HepG2 (cell line): ENCODE measurements at regions not wholly inside any gene's neighbourhood (a gene's known extent, or its start where the extent isn't known, plus 50 kb on each side); places are given as distances from the start of the nearest gene placed in this dataset.

Source experiments
- ATAC-seq: fragments of 200-7000 bp; cut with Tn5 transposase; 3 replicates; pipeline ENCODE4 v1.9.1; 2020; ENCODE audit warnings: mild to moderate bottlenecking, moderate library complexity
- BruUV-seq: library from RNA; stranded (reverse); fragments of 400-500 nt; replicated peaks from 2 replicates; lab custom pipeline; 2021; lab: Mats Ljungman, UMichigan
- CTCF ChIA-PET: fragments of 300-600 bp; formaldehyde crosslinking; extraction: SDS; loops from one replicate; lab custom pipeline; 2021; ENCODE audit warnings: low total read pairs, inconsistent platforms, low intra/inter-chr PET ratio; lab: Yijun Ruan, JAX
- POLR2A ChIA-PET: fragments of 350-600 bp; sonication (Branson Sonifier 250); formaldehyde crosslinking; loops from one replicate; lab custom pipeline; 2020; ENCODE audit warnings: antibody characterized with exemption, inconsistent platforms; lab: Yijun Ruan, JAX
- DNase-seq: peaks from one replicate; pipeline ENCODE4 v3.0.0-alpha.2; 2015; ENCODE audit warnings: low spot score
- FAIRE-seq: peaks from 3 replicates; lab custom pipeline; 2011; peaks lifted over from hg19 to GRCh38; lab: Jason Lieb, UNC
- H2AFZ ChIP-seq: one replicate; pipeline ENCODE4 v1.6.1; 2011; ENCODE audit warnings: low read length, inconsistent platforms
- H3K27ac ChIP-seq: fragments of 300-600 bp; 3 replicates; pipeline ENCODE4 v1.8.0; 2011; ENCODE audit warnings: mixed run types, mild to moderate bottlenecking, mixed read lengths, low read length, inconsistent platforms; ENCODE audit not compliant: insufficient read depth; ENCODE audit errors: extremely low read length
- H3K27me3 ChIP-seq, 2 experiments: fragments of 200-600 bp in 1 of 2; 2 replicates in 1 of 2; 3 replicates in 1 of 2; pipeline versions ENCODE4 v1.6.0 to v1.8.0; 2011; ENCODE audit warnings: low read length in 2 of 2, mild to moderate bottlenecking in 2 of 2, moderate library complexity in 2 of 2, inconsistent platforms in 1 of 2; ENCODE audit not compliant: insufficient read depth in 2 of 2, control insufficient read depth in 1 of 2
- H3K36me3 ChIP-seq, 2 experiments: fragments of 200-600 bp in 1 of 2; replicated peaks in 1 of 2; 2 replicates in 1 of 2; 3 replicates in 1 of 2; pipeline versions ENCODE4 v1.5.1 to v1.8.0; 2011; ENCODE audit warnings: low read length in 2 of 2, inconsistent platforms in 1 of 2; ENCODE audit not compliant: insufficient read depth in 2 of 2, control insufficient read depth in 1 of 2
- H3K4me1 ChIP-seq: 2 replicates; pipeline ENCODE4 v1.5.1; 2012; ENCODE audit warnings: low read length, inconsistent platforms; ENCODE audit not compliant: insufficient read depth
- H3K4me2 ChIP-seq: 2 replicates; pipeline ENCODE4 v1.6.0; 2011; ENCODE audit warnings: low read depth, low read length, inconsistent platforms
- H3K4me3 ChIP-seq, 3 experiments: fragments of 200-600 bp in 1 of 3; sonication (generic), shearing (Covaris generic) in 1 of 3; replicated peaks in 1 of 3; 2 replicates each; pipeline ENCODE4 v1.5.1; 2011 to 2016; ENCODE audit warnings: low read length in 3 of 3, inconsistent platforms in 2 of 3, low read depth in 2 of 3, mild to moderate bottlenecking in 2 of 3, control low read depth in 1 of 3, mixed read lengths in 1 of 3; ENCODE audit not compliant: insufficient read depth in 1 of 3
- H3K79me2 ChIP-seq: one replicate; pipeline ENCODE4 v1.6.1; 2011; ENCODE audit warnings: low read length, inconsistent platforms; ENCODE audit not compliant: insufficient read depth
- H3K9ac ChIP-seq: 2 replicates; pipeline ENCODE4 v1.6.0; 2011; ENCODE audit warnings: mild to moderate bottlenecking, low read depth, low read length, inconsistent platforms; ENCODE audit not compliant: insufficient read depth
- H3K9me3 ChIP-seq: 2 replicates; pipeline ENCODE4 v1.5.1; 2012; ENCODE audit warnings: mild to moderate bottlenecking, low read length
- H4K20me1 ChIP-seq: 2 replicates; pipeline ENCODE4 v1.6.0; 2011; ENCODE audit warnings: inconsistent platforms, mild to moderate bottlenecking, low read length, moderate library complexity; ENCODE audit not compliant: insufficient read depth
- HOXA5 ChIP-seq: sonication (generic); formaldehyde crosslinking; IDR thresholded peaks from 2 replicates; pipeline ENCODE4 v1.4.0; 2020; ENCODE audit warnings: missing genetic modification reagents
- SRY ChIP-seq: sonication (generic); formaldehyde crosslinking; IDR thresholded peaks from 2 replicates; pipeline ENCODE4 v1.8.0; 2022; ENCODE audit warnings: mild to moderate bottlenecking, missing genetic modification reagents
- ZNF160 ChIP-seq: sonication (generic); formaldehyde crosslinking; IDR thresholded peaks from 2 replicates; pipeline ENCODE4 v1.8.0; 2022; ENCODE audit warnings: mild to moderate bottlenecking, inconsistent platforms, missing genetic modification reagents
- ZNF292 ChIP-seq: sonication (generic); formaldehyde crosslinking; IDR thresholded peaks from 2 replicates; pipeline ENCODE4 v1.8.1; 2022; ENCODE audit warnings: mild to moderate bottlenecking, low read depth, missing genetic modification reagents, borderline replicate concordance
- ZNF367 ChIP-seq: sonication (generic); formaldehyde crosslinking; IDR thresholded peaks from 2 replicates; pipeline ENCODE4 v1.4.0; 2020; ENCODE audit warnings: missing genetic modification reagents, borderline replicate concordance
- WGBS: methylation state at CpG from one replicate; pipeline ENCODE4 v1.1.6; 2017; ENCODE audit warnings: low lambda C conversion rate; 5-methylcytosine and 5-hydroxymethylcytosine counted together
- in situ Hi-C: cut with HindIII; loops from 2 replicates; pipeline ENCODE4 v1.10.0; 2017; ENCODE audit warnings: low pct_unique_long_range_greater_than_20kb; ENCODE audit not compliant: extremely low pct_ligation_motif_present
- intact Hi-C: fragments of 100-400 bp; cut with micrococcal nuclease; formaldehyde crosslinking; loops from one replicate; pipeline ENCODE4 v1.10.0; 2022; ENCODE audit not compliant: unreplicated experiment
- TF ChIP-seq, protein P1 (sequence below): sonication (generic); formaldehyde crosslinking; IDR thresholded peaks from 2 replicates; pipeline ENCODE4 v1.4.0; 2020; ENCODE audit warnings: missing genetic modification reagents, borderline replicate concordance
- TF ChIP-seq, protein P2 (sequence below): sonication (generic); formaldehyde crosslinking; IDR thresholded peaks from 2 replicates; pipeline ENCODE4 v1.8.0; 2022; ENCODE audit warnings: mild to moderate bottlenecking, missing genetic modification reagents, moderate library complexity
- TF ChIP-seq, protein P3 (sequence below), 2 experiments: sonication (generic) in 1 of 2; formaldehyde crosslinking in 1 of 2; IDR thresholded peaks; 2 replicates each; pipeline versions ENCODE4 v1.4.0 to v1.6.1; 2018 to 2020; ENCODE audit warnings: missing genetic modification reagents in 2 of 2, borderline replicate concordance in 1 of 2, low read depth in 1 of 2, mild to moderate bottlenecking in 1 of 2, missing biosample characterization in 1 of 2
- TF ChIP-seq, protein P4 (sequence below): sonication (generic); formaldehyde crosslinking; IDR thresholded peaks from 2 replicates; pipeline ENCODE4 v1.8.1; 2023; ENCODE audit warnings: mild to moderate bottlenecking, missing genetic modification reagents
- TF ChIP-seq, protein P5 (sequence below): IDR thresholded peaks from 2 replicates; pipeline ENCODE4 v1.6.1; 2016
- TF ChIP-seq, protein P6 (sequence below): sonication (generic); formaldehyde crosslinking; IDR thresholded peaks from 2 replicates; pipeline ENCODE4 v1.8.1; 2022; ENCODE audit warnings: low read depth, mild to moderate bottlenecking, missing genetic modification reagents

DNA sequence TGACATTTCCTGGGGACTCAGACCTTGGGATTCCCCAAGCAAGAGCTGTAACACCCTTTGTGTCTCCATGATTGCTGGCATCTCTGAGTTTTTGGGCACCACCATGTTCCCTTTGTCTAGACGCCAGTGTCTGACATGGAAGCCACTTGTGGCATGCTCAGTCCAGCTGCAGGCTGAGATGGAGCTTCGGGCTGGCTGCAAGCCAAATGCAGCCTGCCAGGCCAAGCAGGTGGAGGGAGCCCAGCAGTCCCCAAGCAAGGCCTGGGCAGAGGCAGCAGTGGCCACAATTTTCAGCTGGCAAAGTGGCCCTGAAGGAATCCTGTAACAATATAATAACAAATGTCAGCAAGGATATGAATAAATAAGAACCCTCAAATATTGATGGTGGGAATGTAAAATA is 86.2 kb upstream of the ABCB5 start:
- intact Hi-C loops = no loop called here
- ChIA-PET CTCF (no interaction called here), POLR2A (no interaction called here)
- no peaks in the 10 kb centered on the region for H3K27me3 ChIP-seq
- WGBS = 33% methylated on average over 1 of the region's 2 CpGs
- H4K20me1 ChIP-seq = no peaks in the 10 kb centered on the region
- no peaks in the 10 kb centered on the region for H3K4me1 ChIP-seq
- FAIRE-seq (no peak), DNase-seq (no peak), ATAC-seq (no peak)
- no peak overlapping the region for H3K27ac ChIP-seq
- H2AFZ ChIP-seq = no peak overlapping the region
- no peaks in the 10 kb centered on the region for H3K9me3 ChIP-seq
- H3K36me3 ChIP-seq = no peaks in the 10 kb centered on the region
- in situ Hi-C loops = no loop called here
- H3K4me3 ChIP-seq = no peak overlapping the region
- H3K79me2 ChIP-seq = no peaks in the 10 kb centered on the region
- no peak overlapping the region for H3K9ac ChIP-seq
- no peak overlapping the region for H3K4me2 ChIP-seq
- no TSS peak for BruUV-seq
- no peak for TF ChIP-seq ZNF292 (CRISPR knock-in tag)
- no peak for TF ChIP-seq ZNF367 (CRISPR knock-in tag)
- TF ChIP-seq, protein P1, sequence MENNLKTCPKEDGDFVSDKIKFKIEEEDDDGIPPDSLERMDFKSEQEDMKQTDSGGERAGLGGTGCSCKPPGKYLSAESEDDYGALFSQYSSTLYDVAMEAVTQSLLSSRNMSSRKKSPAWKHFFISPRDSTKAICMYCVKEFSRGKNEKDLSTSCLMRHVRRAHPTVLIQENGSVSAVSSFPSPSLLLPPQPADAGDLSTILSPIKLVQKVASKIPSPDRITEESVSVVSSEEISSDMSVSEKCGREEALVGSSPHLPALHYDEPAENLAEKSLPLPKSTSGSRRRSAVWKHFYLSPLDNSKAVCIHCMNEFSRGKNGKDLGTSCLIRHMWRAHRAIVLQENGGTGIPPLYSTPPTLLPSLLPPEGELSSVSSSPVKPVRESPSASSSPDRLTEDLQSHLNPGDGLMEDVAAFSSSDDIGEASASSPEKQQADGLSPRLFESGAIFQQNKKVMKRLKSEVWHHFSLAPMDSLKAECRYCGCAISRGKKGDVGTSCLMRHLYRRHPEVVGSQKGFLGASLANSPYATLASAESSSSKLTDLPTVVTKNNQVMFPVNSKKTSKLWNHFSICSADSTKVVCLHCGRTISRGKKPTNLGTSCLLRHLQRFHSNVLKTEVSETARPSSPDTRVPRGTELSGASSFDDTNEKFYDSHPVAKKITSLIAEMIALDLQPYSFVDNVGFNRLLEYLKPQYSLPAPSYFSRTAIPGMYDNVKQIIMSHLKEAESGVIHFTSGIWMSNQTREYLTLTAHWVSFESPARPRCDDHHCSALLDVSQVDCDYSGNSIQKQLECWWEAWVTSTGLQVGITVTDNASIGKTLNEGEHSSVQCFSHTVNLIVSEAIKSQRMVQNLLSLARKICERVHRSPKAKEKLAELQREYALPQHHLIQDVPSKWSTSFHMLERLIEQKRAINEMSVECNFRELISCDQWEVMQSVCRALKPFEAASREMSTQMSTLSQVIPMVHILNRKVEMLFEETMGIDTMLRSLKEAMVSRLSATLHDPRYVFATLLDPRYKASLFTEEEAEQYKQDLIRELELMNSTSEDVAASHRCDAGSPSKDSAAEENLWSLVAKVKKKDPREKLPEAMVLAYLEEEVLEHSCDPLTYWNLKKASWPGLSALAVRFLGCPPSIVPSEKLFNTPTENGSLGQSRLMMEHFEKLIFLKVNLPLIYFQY (CRISPR knock-in tag) = no peak
- no peak for TF ChIP-seq ZNF160
- TF ChIP-seq HOXA5 (CRISPR knock-in tag) = no peak
- TF ChIP-seq, protein P2, sequence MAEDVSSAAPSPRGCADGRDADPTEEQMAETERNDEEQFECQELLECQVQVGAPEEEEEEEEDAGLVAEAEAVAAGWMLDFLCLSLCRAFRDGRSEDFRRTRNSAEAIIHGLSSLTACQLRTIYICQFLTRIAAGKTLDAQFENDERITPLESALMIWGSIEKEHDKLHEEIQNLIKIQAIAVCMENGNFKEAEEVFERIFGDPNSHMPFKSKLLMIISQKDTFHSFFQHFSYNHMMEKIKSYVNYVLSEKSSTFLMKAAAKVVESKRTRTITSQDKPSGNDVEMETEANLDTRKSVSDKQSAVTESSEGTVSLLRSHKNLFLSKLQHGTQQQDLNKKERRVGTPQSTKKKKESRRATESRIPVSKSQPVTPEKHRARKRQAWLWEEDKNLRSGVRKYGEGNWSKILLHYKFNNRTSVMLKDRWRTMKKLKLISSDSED (CRISPR knock-in tag) = no peak
- TF ChIP-seq, protein P3, sequence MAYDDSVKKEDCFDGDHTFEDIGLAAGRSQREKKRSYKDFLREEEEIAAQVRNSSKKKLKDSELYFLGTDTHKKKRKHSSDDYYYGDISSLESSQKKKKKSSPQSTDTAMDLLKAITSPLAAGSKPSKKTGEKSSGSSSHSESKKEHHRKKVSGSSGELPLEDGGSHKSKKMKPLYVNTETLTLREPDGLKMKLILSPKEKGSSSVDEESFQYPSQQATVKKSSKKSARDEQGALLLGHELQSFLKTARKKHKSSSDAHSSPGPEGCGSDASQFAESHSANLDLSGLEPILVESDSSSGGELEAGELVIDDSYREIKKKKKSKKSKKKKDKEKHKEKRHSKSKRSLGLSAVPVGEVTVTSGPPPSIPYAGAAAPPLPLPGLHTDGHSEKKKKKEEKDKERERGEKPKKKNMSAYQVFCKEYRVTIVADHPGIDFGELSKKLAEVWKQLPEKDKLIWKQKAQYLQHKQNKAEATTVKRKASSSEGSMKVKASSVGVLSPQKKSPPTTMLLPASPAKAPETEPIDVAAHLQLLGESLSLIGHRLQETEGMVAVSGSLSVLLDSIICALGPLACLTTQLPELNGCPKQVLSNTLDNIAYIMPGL (CRISPR knock-in tag; IDR thresholded peaks at IDR 0.05; ENCODE audit: borderline replicate concordance in 1 of 2, low read depth in 1 of 2) = no peak
- TF ChIP-seq, protein P4, sequence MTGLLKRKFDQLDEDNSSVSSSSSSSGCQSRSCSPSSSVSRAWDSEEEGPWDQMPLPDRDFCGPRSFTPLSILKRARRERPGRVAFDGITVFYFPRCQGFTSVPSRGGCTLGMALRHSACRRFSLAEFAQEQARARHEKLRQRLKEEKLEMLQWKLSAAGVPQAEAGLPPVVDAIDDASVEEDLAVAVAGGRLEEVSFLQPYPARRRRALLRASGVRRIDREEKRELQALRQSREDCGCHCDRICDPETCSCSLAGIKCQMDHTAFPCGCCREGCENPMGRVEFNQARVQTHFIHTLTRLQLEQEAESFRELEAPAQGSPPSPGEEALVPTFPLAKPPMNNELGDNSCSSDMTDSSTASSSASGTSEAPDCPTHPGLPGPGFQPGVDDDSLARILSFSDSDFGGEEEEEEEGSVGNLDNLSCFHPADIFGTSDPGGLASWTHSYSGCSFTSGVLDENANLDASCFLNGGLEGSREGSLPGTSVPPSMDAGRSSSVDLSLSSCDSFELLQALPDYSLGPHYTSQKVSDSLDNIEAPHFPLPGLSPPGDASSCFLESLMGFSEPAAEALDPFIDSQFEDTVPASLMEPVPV (CRISPR knock-in tag) = no peak
- TF ChIP-seq, protein P5, sequence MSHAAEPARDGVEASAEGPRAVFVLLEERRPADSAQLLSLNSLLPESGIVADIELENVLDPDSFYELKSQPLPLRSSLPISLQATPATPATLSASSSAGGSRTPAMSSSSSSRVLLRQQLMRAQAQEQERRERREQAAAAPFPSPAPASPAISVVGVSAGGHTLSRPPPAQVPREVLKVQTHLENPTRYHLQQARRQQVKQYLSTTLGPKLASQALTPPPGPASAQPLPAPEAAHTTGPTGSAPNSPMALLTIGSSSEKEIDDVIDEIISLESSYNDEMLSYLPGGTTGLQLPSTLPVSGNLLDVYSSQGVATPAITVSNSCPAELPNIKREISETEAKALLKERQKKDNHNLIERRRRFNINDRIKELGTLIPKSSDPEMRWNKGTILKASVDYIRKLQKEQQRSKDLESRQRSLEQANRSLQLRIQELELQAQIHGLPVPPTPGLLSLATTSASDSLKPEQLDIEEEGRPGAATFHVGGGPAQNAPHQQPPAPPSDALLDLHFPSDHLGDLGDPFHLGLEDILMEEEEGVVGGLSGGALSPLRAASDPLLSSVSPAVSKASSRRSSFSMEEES (CRISPR knock-in tag) = no peak
- TF ChIP-seq SRY = no peak
- TF ChIP-seq, protein P6, sequence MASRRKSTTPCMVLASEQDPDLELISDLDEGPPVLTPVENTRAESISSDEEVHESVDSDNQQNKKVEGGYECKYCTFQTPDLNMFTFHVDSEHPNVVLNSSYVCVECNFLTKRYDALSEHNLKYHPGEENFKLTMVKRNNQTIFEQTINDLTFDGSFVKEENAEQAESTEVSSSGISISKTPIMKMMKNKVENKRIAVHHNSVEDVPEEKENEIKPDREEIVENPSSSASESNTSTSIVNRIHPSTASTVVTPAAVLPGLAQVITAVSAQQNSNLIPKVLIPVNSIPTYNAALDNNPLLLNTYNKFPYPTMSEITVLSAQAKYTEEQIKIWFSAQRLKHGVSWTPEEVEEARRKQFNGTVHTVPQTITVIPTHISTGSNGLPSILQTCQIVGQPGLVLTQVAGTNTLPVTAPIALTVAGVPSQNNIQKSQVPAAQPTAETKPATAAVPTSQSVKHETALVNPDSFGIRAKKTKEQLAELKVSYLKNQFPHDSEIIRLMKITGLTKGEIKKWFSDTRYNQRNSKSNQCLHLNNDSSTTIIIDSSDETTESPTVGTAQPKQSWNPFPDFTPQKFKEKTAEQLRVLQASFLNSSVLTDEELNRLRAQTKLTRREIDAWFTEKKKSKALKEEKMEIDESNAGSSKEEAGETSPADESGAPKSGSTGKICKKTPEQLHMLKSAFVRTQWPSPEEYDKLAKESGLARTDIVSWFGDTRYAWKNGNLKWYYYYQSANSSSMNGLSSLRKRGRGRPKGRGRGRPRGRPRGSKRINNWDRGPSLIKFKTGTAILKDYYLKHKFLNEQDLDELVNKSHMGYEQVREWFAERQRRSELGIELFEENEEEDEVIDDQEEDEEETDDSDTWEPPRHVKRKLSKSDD (CRISPR knock-in tag) = no peak
